GM12891 (cell line): ENCODE measurements at regions not wholly inside any gene's neighbourhood (a gene's known extent, or its start where the extent isn't known, plus 50 kb on each side); places are given as distances from the start of the nearest gene placed in this dataset.
"Not testable (repeated sequence)": the region's sequence is repeated elsewhere in the genome, so short reads cannot be mapped to it uniquely, and the experiment has no call there.

Experiments used
- POLR2A ChIP-seq: IDR thresholded peaks from 2 replicates; pipeline ENCODE4 v1.6.1; 2011; ENCODE audit warnings: low read depth, low read length, control low read depth
- POLR2AphosphoS5 ChIP-seq: IDR thresholded peaks from 2 replicates; pipeline ENCODE4 v1.6.1; 2011; ENCODE audit warnings: low read depth, low read length, control low read depth
- POU2F2 ChIP-seq: IDR thresholded peaks from 2 replicates; pipeline ENCODE4 v1.6.1; 2011; ENCODE audit warnings: low read depth, mild to moderate bottlenecking, control low read depth, low read length, moderate library complexity
- SPI1 ChIP-seq: IDR thresholded peaks from 2 replicates; pipeline ENCODE4 v1.6.1; 2011; ENCODE audit warnings: low read depth, low read length, control low read depth
- TAF1 ChIP-seq: IDR thresholded peaks from 2 replicates; pipeline ENCODE4 v1.6.1; 2011; ENCODE audit warnings: low read depth, low read length, control low read depth

- TF ChIP-seq POLR2AphosphoS5, POLR2A, POU2F2, SPI1, TAF1: not testable (repeated sequence)
Observed at GRCh38 chr3:5775100-5775499, 587.6 kb downstream of the EDEM1 start.
